HUES64 (cell line): ENCODE measurements at regions not wholly inside any gene's neighbourhood (a gene's known extent, or its start where the extent isn't known, plus 50 kb on each side); places are given as distances from the start of the nearest gene placed in this dataset.
"Not testable (repeated sequence)": the region's sequence is repeated elsewhere in the genome, so short reads cannot be mapped to it uniquely, and the experiment has no call there.

Source experiments
- H3K27ac ChIP-seq: 2 replicates; pipeline ENCODE4 v1.7.0; 2013; ENCODE audit warnings: low read depth, low read length, inconsistent platforms
- H3K27me3 ChIP-seq: 2 replicates; pipeline ENCODE4 v1.6.1; 2013; ENCODE audit warnings: mild to moderate bottlenecking, low read length; ENCODE audit not compliant: insufficient read depth
- H3K36me3 ChIP-seq: 2 replicates; pipeline ENCODE4 v1.6.1; 2013; ENCODE audit warnings: mild to moderate bottlenecking, low read length; ENCODE audit not compliant: insufficient read depth
- H3K4me1 ChIP-seq: 2 replicates; pipeline ENCODE4 v1.6.1; 2013; ENCODE audit warnings: mild to moderate bottlenecking, low read length, moderate library complexity; ENCODE audit not compliant: insufficient read depth
- H3K4me3 ChIP-seq: 2 replicates; pipeline ENCODE4 v1.5.1; 2013; ENCODE audit warnings: mild to moderate bottlenecking, low read length, moderate library complexity
- H3K9ac ChIP-seq: 2 replicates; pipeline ENCODE4 v1.6.1; 2013; ENCODE audit warnings: mild to moderate bottlenecking, low read depth, low read length
- H3K9me3 ChIP-seq: 2 replicates; pipeline ENCODE4 v1.6.1; 2013; ENCODE audit warnings: low read depth, low read length; ENCODE audit not compliant: insufficient read depth
- WGBS: fragments of 150-250, 120-280 bp; methylation state at CpG from one replicate; pipeline ENCODE4 v1.1.7; 2013; ENCODE audit warnings: missing lambda C conversion rate; 5-methylcytosine and 5-hydroxymethylcytosine counted together

- H3K4me1 ChIP-seq: no peaks in the 10 kb centered on the region
- no peak overlapping the region for H3K4me3 ChIP-seq
- H3K9ac ChIP-seq: no peak overlapping the region
- WGBS: 96% methylated on average over 7 of the region's 7 CpGs
- H3K27me3 ChIP-seq: no peaks in the 10 kb centered on the region
- H3K9me3 ChIP-seq: no peaks in the 10 kb centered on the region
- H3K27ac ChIP-seq: no peak overlapping the region
- no peaks in the 10 kb centered on the region for H3K36me3 ChIP-seq
Observed at GRCh38 chr1:166579557-166580501, 259.4 kb upstream of the POGK start.

DNA sequence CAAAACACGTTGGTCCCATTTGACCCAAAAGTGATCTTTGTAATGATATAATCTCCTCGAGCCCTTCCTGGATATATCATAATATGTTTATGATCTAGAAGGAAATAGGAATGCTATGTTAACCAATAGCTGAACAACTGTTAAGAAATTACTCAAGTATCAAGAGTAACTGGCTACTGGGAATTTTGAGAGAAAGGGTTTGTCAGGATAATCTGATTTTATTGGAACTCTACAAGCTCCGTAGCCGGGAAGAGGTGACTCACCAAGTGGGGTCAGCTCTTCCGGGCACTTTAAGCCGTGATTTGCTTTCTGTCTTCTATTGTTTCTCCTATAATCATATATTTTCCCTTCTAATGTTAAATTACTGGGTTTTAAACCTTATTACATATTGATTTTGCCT is 250.5 kb upstream of the POGK start:
- Histone ChIP-seq H3K36me3 (no peaks in the 10 kb centered on the region), H3K27ac (no peak overlapping the region), H3K9ac (no peak overlapping the region), H3K27me3 (no peaks in the 10 kb centered on the region), H3K4me3 (no peak overlapping the region), H3K4me1 (no peaks in the 10 kb centered on the region), H3K9me3 (no peaks in the 10 kb centered on the region)
- WGBS: 94% methylated on average over 5 of the region's 6 CpGs

GRCh38 chr1:166590161-166590560 is 249.1 kb upstream of the POGK start:
- no peaks in the 10 kb centered on the region for H3K4me1 ChIP-seq
- H3K9me3 ChIP-seq: no peaks in the 10 kb centered on the region
- no peak overlapping the region for H3K27ac ChIP-seq
- no peak overlapping the region for H3K4me3 ChIP-seq
- 96% methylated on average over 2 of the region's 2 CpGs for WGBS
- H3K27me3 ChIP-seq: no peaks in the 10 kb centered on the region
- H3K36me3 ChIP-seq: no peaks in the 10 kb centered on the region
- H3K9ac ChIP-seq: no peak overlapping the region

GRCh38 chr1:166594646-166595045 is 244.6 kb upstream of the POGK start:
- Histone ChIP-seq H3K27ac (no peak overlapping the region), H3K27me3 (no peaks in the 10 kb centered on the region), H3K36me3 (no peaks in the 10 kb centered on the region), H3K4me1 (no peaks in the 10 kb centered on the region), H3K9ac (no peak overlapping the region), H3K9me3 (peaks cover 9% of the 10 kb centered on the region), H3K4me3 (no peak overlapping the region)
- WGBS: 96% methylated on average over 3 of the region's 3 CpGs

DNA sequence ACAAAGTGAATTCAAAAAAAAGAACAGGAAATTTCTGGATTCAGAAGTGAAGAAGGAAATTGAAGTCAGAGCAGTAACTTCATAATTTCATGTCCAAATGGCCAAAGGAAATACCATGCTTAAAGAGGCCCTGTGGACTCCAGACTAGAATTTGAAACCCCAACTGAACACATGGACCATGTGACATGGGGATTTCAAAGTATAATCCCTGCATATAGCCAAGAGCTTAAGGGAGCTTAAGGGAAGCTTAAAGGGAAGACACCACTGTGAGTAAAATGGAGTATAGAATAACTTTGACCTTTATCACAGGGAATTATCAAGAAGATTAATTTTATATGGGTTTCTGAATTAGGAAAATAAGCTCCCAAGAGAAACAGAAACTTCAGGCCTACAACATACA is 241.8 kb upstream of the POGK start:
- no peak overlapping the region for H3K4me3 ChIP-seq
- H3K9me3 ChIP-seq: peaks cover 9% of the 10 kb centered on the region
- H3K9ac ChIP-seq: no peak overlapping the region
- H3K27ac ChIP-seq: no peak overlapping the region
- H3K27me3 ChIP-seq: no peaks in the 10 kb centered on the region
- H3K36me3 ChIP-seq: no peaks in the 10 kb centered on the region
- no peaks in the 10 kb centered on the region for H3K4me1 ChIP-seq

GRCh38 chr1:166600574-166600973 is 238.7 kb upstream of the POGK start:
- Histone ChIP-seq H3K4me1 (no peaks in the 10 kb centered on the region), H3K9me3 (peaks cover 9% of the 10 kb centered on the region), H3K27me3 (no peaks in the 10 kb centered on the region), H3K27ac (no peak overlapping the region), H3K4me3 (no peak overlapping the region), H3K9ac (no peak overlapping the region), H3K36me3 (no peaks in the 10 kb centered on the region)
- 89% methylated on average over 1 of the region's 1 CpG for WGBS

DNA sequence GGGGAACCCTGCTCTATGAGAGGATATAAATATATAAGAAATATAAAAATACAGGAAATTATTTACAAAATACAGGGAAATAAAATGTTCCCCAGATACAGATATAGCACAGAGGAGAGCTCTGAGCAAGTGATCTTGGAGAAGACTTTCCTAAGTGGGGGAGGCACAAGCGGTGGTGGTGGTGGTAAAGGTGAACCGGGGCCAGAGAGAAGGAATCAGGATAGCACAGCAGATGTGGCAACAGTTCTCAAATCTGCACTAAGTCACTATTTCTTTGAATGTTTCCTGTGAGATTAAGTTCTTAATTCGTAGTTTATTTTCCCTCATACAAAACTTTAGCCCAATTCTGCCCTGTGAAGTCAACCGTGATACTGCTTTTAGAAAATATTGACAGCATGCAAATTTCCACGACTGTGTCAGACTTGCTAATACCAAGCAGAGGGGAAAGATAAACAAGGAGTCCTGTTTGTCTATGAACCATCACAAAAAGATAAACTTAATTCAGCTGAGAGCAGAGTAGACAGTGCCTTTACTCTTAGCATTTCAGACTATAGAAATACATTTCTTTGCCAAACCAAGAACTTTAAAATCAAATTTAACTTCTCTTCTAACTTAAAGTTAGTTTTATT is 237.5 kb upstream of the POGK start:
- Histone ChIP-seq H3K9ac (no peak overlapping the region), H3K9me3 (peaks cover 9% of the 10 kb centered on the region), H3K36me3 (no peaks in the 10 kb centered on the region), H3K27ac (no peak overlapping the region), H3K4me1 (no peaks in the 10 kb centered on the region), H3K4me3 (no peak overlapping the region), H3K27me3 (no peaks in the 10 kb centered on the region)
- 90% methylated on average over 5 of the region's 5 CpGs for WGBS

DNA sequence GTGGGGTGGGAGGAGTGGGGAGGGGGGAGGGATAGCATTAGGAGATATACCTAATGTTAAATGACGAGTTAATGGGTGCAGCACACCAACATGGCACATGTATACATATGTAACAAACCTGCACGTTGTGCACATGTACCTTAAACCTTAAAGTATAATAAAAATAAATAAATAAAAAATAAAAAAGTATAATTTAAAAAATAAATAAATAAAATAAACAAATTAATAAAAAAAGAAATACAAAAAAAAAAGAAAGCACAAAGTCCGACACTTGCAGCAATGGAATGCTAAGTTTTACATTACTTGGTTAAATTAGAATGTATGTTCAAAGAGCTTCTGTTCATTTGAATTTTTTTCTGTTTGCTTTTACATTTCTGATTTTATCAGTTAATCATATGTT is 236.5 kb upstream of the POGK start:
- H3K4me1 ChIP-seq, H3K4me3 ChIP-seq, H3K9me3 ChIP-seq, H3K27me3 ChIP-seq, H3K36me3 ChIP-seq, H3K9ac ChIP-seq, H3K27ac ChIP-seq: not testable (repeated sequence)
- no CpG with 5 or more reads among the region's 3 CpGs for WGBS

DNA sequence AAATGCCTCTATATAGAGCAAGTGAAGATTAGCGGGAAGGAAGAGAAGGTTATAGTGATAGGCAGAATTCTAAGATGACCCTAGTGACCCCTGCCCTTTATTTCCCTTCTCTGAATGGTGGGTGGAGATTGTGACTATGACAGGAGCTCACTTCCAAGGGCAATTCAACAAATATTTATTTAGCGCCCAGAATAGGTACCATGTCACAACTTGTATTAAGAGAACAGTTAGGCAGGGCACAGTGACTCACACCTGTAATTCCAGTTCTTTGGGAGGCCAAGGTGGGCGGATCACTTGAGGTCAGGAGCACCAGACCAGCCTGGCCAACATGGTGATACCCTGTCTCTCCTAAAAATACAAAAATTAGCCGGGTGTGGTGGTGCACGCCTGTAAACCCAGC is 236.0 kb upstream of the POGK start:
- H3K4me3 ChIP-seq: no peak overlapping the region
- peaks cover 9% of the 10 kb centered on the region for H3K9me3 ChIP-seq
- no peaks in the 10 kb centered on the region for H3K4me1 ChIP-seq
- H3K27me3 ChIP-seq: no peaks in the 10 kb centered on the region
- no peak overlapping the region for H3K27ac ChIP-seq
- H3K36me3 ChIP-seq: no peaks in the 10 kb centered on the region
- H3K9ac ChIP-seq: no peak overlapping the region
- WGBS: 93% methylated on average over 5 of the region's 5 CpGs

DNA sequence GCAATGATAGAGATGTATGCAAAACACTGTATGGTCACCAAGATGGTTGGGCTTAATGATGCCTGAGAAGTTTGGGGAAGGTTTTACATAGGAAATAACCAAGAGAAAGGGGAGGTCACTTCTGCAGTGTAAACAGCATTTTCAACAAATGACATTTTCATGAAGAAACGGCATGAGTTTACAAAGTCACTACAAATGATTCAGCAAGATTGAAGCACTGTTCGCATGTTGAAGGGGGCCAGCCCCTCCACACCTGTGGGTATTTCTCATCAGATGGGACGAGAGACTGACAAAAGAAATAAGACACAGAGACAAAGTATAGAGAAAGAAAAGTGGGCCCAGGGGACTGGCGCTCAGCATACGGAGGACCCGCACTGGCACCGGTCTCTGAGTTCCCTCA is 234.1 kb upstream of the POGK start:
- H3K36me3 ChIP-seq: no peaks in the 10 kb centered on the region
- no peak overlapping the region for H3K9ac ChIP-seq
- no peaks in the 10 kb centered on the region for H3K4me1 ChIP-seq
- H3K27ac ChIP-seq: no peak overlapping the region
- no peak overlapping the region for H3K4me3 ChIP-seq
- 96% methylated on average over 7 of the region's 7 CpGs for WGBS
- no peaks in the 10 kb centered on the region for H3K27me3 ChIP-seq
- no peaks in the 10 kb centered on the region for H3K9me3 ChIP-seq

DNA sequence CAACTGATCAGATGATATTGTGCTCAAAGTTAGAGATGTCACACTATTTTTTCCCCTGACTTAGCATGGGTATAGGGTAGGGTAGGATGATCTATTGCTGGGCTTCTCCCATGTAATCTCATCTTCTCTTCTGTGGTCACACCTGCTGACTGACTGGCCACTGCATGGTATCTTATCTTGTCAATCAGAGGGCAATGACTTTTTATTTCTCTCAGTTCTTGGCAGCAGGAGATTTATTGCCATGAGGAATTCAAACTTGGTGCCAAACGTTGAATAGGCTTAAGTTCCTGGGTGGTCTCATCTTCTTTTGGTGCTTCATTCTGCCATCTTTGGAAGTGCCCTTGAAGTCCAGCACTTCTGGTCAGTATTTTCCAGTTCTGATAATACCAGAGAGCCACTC is 226.4 kb upstream of the POGK start:
- 79% methylated on average over 1 of the region's 1 CpG for WGBS
- Histone ChIP-seq H3K9me3 (no peaks in the 10 kb centered on the region), H3K4me1 (no peaks in the 10 kb centered on the region), H3K9ac (no peak overlapping the region), H3K27ac (no peak overlapping the region), H3K4me3 (no peak overlapping the region), H3K27me3 (no peaks in the 10 kb centered on the region), H3K36me3 (no peaks in the 10 kb centered on the region)
